HG03571 (cell line): ENCODE measurements at regions not wholly inside any gene's neighbourhood (a gene's known extent, or its start where the extent isn't known, plus 50 kb on each side); places are given as distances from the start of the nearest gene placed in this dataset.

Source experiments
- ATAC-seq: cut with Tn5 transposase; IDR thresholded peaks from one replicate; pipeline ENCODE4 v1.9.1; 2021; ENCODE audit not compliant: unreplicated experiment

DNA sequence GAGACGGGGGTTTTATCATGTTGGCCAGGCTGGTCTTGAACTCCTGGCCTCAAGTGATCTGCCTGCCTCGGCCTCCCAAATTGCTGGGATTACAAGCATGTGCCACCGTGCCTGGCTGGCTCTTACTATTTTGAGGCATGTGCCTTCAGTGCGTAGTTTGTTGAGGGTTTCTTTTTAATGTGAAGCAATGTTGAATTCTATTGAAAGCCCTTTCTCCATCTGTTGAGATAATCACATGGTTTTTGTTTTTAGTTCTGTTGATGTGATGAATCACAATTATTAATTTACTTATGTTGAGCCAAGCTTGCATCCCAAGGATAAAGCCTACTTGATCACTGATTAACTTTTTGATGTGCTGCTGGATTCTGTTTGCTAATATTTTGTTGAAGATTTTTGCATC is 290.9 kb downstream of the KCNRG start:
- ATAC-seq, result no peak

DNA sequence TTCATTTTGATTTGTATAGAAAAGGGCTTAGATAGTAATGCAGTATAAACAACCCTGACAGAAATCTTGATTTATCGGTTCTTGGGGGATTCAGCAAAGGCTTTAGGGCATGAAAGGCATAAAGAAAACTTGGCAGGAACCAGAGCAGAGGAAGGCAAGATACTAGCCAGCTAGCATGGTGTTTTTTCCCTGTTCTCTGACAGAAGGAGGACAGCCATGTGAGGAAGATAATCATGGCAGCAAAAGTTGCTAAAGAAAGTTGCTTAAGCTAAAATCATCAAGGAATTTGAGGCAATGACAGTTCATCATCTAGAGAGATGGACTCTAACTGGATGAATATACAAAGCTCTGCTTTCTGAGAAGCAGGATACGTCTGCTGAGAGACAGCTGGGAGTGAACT is 294.1 kb downstream of the KCNRG start:
- ATAC-seq, result no peak

DNA sequence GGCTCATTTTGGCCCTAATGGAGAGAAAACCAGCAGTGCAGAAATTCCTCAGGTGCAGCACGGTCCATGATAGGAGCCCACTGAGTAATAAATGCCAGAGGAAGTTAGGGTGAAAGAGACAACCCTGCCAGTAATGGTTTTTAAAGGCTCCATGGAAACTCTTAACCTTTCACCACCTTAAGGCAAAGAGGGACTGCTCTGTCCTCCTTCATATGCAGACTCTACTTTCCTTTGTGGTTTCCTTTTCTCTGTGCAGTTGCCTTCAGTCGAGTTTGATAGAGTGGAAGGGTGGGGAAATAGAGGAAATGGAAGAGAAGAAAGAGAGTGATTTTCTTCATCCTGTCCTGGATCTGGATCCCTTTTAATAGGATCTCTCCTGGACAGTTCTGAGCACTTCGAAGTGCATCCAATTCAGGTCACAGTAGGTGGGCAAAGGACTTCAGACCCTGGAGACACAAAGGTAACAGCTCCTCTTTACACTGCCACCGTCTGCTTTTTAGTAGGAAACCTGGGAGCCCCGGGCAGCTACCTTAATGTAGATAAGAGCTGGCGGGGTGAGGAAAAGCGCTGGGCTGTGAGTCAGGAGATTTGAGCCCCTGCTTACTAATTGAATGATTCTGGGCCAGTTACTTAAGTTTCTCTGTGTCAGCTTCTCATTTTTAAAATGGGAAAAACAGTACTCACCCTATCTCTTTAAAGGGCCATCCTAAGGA is 294.8 kb downstream of the KCNRG start:
- no peak for ATAC-seq

DNA sequence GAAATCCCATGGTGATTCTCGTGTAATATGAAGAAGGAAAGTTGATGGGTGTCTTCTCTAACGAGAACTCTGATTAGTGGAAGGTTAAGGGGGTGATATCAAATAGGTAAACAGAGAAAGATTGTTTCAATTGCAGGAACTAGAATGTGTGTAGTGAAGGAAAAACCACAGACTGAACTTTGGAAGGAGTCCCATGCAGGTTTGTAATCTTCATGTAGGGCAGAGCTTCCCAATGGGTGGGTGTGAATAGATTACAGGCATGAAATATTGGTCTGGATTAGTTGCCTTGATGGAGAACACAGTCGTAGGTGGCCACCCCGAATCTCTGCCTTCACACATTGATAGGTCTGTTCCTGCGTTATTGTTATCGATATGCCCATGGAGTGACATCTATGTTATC is 295.5 kb downstream of the KCNRG start:
- no peak for ATAC-seq

DNA sequence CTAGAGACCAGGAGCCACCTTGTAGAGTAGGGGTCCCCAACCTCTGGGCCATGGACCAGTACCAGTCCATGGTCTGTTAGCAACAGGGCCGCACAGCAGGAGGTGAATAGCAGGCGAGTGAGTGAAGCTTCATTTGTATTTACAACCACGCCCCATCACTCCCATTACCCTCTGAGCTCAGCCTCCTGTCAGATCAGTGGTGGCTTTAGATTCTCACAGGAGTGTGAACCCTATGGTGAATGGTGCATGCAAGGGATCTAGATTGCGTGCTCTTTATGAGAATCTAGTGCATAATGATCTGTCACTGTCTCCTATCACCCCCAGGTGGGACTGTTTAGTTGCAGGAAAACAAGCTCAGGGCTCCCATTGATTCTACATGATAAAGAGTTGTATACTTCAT is 303.6 kb downstream of the KCNRG start:
- ATAC-seq, result no peak

DNA sequence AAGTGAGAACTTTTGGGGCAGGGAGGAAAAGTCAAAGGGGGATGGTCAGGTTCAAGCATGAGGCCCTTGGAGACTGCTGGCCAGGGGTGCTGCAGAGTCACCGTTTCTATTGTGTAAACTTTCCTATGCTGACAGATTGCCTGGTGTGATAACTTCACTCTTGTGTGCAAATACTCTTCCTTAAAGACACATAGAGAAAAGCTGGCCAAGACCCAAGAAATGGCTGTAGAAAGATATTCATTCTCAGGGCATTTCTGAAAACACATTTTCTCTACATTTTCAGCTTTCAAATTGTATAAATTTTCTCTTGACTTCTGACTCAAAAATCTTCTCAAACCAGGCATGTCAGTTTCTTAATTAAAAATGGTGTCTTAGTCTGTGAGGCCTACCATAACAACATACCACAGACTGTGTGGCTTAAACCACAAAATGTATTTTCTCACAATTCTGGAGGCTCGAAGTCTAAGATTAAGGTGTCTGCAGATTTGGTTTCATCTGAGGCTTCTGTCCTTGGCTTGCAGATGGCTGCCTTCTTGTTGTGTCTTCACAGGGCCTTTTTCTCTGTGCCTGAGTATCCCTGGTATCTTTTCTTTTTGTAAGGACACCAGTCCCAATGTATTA is 304.5 kb downstream of the KCNRG start:
- no peak for ATAC-seq

DNA sequence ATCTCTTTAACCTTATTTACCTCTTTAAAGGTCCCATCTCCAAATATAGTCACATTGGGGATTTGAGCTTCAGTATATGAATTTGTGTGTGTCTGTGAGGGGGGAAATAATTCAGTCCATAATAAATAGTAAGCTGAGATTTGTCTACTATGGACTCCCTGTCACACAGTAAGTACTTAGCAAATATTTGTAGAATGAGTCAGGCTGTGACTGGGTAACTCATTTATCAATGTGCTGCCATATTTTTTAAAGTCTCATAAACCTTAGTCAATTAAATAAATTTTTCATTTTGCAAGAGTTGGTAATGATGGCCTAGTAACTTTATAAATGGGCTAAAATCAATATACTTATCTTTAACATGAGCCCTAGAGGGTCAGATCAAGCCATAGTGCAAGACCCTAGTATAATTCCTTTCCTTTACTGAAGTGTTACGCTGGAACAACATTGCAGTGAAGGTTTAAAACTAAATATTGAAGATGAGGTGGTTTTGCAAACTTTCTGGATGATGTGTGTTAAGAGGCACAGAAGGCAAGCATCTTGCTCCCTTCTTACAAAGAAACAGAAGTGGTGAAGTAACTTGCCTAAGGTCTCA is 305.1 kb downstream of the KCNRG start:
- no peak for ATAC-seq

DNA sequence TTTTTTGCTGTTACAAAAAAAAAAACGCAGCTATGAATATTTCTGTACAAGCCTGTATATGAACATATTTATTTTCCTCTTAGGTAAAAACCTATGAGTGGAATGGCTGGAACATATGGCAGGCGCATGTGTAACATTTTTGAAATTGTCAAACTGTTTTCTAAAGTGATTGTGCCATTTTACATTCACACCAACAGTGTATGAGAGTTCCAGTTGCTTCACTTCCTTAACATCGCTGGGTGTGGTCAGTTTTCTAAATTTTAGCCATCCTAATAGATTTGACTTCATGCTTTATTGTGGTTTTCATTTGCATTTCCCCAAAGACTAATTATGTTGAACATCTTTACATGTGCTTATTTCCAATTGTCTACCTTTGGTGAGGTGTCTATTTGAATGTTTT is 306.8 kb downstream of the KCNRG start:
- no peak for ATAC-seq

DNA sequence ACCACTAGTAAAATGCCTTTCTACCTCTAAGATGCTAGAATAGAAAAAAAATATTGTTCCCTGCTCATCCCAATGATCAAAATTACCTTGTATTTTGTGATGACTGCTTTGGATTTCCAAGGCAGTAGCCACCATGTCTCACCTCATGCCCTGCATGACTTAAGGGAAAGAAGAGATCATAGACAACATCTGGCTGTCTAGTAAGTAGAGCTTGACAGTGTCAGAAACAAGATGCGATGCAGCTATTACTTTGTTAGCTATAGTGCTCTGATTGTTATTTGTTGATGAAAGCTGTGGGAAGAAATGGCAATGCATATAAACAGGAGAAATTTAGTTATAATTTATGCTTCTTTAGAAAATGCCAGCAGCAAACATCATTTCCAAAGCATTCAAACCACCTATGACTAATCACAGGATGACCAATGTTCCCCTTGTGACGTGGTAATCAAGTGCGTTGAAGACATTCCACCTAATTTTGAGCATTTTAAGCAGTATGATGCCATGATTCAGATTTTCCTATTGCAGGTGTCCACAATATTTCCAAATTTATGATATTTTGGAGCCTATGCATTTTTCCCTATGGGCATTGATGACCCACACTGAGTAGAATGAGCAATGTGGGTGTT is 308.3 kb downstream of the KCNRG start:
- no peak for ATAC-seq

DNA sequence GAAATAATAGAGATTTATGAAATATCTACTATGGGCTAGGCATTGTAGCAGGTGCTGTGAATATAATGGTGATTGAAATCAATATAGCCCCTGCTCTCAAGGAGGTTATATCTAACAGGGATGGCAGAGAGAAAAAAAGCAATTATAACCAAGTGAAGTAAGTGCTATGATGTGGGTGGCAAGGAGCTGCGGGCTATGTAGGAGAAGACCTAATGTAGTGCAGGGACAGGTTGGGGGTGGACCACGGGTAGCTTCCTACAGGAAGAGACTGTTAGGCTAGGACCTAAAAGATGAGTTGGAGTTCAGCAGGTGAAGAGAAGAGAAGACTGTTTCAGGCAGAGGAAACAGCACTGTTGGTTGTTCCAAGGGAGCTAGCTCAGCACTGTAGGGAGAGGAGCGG is 311.0 kb downstream of the KCNRG start:
- ATAC-seq, result no peak

DNA sequence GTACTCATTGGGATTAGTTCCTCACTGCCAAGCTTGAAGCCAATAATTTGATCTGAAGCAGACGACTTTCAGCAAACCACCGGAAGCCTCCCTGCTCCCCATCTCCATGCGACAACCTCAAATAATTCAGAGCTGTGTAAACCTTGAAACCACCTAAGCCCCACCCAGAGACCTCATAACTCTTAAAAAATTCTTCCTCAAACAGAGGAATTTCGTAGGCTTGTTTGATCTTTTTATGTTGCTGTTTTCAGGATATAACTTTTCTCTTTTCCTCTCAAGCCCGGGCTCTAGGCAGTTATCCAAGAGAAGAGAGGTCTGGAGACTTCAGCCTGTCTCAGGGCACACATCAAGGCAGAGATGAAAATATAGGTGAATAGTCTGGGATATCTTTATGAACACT is 311.6 kb downstream of the KCNRG start:
- ATAC-seq, result no peak

DNA sequence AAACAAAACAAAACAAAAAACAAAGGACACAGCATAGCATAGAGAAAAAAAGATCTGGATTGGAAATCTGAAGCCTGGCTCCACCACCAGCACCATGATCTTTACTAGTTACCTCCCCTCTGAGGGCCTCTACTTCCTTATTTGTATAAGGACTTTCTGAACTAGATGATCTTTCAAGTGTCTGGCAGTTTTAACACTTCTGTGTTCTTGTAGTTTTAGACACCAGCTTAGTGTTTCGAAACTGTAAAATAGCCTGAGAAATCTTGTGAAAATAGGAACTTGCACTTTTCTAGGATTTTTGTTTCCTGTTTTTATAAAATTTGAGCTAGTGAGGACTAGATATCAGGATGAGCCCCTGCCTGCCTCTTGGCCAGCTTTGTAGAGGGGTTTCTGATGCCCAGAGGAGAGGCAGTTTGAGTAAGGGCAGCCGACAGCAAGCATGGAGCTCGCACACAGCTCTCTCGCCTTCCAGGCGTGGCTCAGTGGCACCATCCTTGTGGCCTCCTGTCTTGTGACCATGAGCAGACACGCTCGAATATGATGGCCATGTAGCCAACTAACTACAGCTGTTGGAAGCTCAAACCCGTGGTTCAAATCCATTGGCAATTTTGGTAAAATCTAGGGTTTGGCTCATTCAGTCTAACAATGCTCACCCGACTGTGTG is 319.0 kb downstream of the KCNRG start:
- no peak for ATAC-seq

DNA sequence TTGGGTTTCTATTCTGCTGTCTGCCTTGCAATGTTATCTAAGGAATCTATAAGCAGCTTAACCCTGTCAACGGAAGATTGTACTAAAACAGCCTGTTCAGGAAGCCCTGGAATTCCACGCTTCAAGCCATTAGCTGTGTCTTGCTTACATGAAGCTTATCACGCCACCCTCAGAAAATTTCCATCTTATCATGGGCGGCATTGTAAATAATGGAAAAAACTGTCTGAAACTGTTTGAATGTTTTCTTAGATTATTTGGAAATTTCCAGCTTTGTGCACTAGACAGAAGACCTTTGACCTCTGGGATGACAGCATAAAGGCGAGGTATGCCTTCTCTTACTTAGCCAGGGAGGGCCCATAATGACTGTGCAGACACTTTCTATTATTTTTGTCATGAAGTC is 319.7 kb downstream of the KCNRG start:
- no peak for ATAC-seq

DNA sequence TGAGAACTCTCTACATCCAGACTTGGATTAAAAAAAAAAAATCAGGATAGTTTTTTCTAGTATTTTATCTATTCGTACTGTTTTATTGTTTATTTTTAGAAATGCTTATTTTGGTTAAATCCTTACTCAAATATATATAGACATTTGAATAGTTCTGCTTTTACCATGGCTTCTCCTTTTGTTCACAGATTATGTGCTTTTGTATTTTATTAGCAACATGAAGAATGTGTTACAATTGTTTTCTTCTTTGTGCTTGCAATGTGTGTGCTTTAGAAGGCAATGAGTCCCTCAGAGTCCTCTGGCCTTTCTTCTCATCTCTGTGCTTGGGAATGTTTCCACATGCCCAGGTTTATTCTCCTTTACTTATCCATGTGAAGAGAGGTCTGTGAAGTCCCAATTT is 324.0 kb downstream of the KCNRG start:
- ATAC-seq, result no peak

DNA sequence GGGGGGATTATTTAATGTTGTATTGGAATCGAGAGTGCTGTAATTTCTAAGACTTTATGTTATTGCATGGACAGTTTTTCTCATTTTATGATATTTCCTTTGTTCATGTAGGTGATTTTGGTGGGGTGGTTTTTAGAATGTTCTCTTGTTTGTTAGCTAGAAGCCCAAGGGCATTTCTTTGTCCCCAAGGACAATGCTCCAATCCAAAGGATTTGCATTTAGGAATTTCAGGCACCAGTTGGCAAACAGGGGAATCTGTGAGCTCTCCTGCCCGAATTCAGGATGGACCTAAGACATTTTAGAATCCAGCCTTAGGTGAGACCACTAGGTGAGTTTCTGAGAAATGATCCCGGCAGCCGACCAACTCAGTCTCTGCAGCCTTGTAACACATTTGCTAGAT is 324.9 kb downstream of the KCNRG start:
- no peak for ATAC-seq

DNA sequence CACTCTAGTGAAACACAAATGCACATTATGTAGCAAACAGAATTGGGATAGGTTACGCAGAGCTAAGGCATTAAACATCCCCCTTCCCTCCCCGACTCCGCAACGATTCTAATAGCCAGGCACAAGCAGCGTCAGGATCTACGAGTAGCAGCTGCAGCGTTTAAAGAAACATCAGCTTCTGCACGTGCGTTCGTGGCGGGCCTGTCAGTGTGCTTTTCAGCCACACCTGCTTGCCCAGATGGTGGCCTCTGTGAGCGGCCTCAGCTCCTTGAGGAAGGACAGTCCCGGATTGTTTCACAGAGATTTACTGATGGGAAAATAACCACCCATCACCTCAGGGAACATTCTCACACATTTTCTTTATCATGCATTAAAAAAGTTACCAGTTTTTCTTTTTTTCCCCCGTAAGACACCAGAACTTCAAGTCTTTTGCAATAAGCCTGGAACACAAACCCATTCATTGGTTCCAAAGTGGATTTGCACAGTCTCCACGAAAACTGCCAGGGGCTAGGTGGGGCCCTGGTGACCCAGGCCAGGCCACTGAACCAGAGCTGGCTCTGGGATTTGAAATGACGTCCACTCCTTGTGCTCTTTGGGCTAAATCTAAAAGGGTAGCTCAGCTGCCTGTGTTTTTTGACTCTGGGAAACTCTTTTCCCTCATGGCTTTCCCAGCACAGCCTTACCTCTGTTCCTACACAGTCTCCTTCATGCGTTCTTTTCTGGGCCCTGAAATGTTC is 325.5 kb downstream of the KCNRG start:
- no peak for ATAC-seq

DNA sequence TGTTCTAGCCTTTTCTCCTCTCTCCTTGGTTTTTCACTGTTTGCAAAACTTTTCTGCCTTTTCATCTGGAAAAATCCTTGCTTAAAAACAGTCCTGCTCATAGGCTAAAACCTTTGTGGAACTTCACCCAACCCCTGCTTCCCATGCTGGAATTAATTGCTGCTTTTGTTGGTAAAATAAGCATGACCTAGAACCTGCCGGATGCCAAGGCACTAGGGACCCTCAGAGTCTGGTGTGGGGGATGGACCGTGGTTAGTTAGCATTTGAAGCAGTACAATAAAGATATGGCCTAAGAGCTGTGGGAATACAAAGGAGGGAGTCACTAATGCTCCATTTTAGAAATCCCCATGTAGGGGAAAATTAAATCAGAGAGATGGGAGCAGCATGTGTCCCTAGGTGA is 326.3 kb downstream of the KCNRG start:
- no peak for ATAC-seq

DNA sequence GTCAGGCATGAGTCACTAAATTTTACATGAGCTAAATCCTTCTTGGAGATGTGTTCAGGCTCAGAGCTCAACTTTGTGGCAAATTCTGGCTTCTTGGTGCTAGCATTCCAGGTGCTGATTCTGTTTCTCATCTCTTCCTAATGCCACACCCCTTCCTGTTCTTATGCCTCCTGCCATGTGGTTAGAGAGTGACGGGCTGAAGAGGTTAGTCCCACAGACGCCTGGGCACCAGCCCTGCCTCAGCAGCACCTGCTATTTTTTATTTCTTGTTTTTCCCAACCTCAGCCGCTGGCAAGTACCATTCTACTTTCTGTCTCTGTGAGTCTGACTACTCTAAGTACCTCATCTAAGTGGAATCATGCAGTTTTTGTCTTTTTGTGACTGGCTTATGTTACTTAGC is 329.5 kb downstream of the KCNRG start:
- no peak for ATAC-seq

DNA sequence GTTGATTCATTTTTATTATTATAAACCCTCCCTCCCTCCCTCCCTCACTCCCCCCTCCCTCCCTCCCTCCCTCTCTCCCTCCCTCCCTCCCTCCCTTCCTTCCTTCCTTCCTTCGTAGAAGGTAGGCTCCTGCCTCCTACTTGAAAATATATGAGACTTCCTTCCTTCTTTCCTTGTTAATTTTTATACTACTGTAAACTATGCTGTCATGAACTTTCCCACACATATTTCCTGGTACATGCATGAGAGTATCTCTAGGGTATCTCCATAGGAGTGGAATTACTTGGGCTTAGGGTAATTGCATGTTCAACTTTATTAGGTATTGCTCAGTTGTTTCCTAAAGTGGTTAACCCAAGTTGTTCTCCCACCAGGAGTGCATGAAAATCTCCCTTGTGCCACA is 330.6 kb downstream of the KCNRG start:
- no peak for ATAC-seq

DNA sequence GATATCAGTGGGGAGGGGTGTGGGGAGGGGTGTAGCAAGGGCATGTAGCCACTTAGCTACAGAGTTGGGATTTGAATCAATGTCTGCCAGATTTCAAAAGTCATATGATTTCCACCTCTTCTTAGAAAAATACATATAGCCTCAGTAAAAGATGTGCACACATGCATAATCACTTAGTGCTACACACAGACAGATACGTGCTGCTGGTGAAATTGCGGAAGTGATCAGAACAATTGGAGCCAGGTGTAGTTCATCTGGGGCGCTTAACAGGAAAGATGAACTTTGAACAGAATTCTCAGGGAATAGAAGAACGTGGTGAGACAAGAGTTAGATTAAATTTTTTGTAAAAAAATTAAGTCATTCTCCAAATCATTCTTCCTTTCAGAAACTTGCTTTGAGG is 333.1 kb downstream of the KCNRG start:
- ATAC-seq, result no peak
